Naive thymus-derived CD4-positive, alpha-beta T cell (primary cell): ENCODE measurements at regions not wholly inside any gene's neighbourhood (a gene's known extent, or its start where the extent isn't known, plus 50 kb on each side); places are given as distances from the start of the nearest gene placed in this dataset.

ENCODE experiments used
- ATAC-seq: fragments of 150-1000 bp; cut with Tn5 transposase; 2 replicates; pipeline ENCODE4 v1.10.0; 2021; ENCODE audit warnings: mild to moderate bottlenecking, moderate library complexity
- CTCF ChIA-PET: fragments of 350-600 bp; sonication (Branson Sonifier 250); formaldehyde crosslinking; loops from one replicate; lab custom pipeline; 2021; ENCODE audit warnings: antibody characterized with exemption; lab: Charles Lee
- POLR2A ChIA-PET: fragments of 350-600 bp; sonication (Branson Sonifier 250); formaldehyde crosslinking; loops from one replicate; lab custom pipeline; 2021; ENCODE audit warnings: antibody characterized with exemption, inconsistent platforms; lab: Charles Lee
- DNase-seq, 9 donors: peaks; one replicate each; pipeline versions ENCODE4 v3.0.0 to v3.0.0-alpha.2; 2020 to 2022; ENCODE audit warnings: mixed read lengths in 1 of 9
- H3K27ac ChIP-seq: one replicate; pipeline ENCODE4 v1.7.0; 2013; ENCODE audit warnings: mild to moderate bottlenecking, low read depth, low read length, moderate library complexity
- H3K27me3 ChIP-seq, 2 donors: one replicate each; pipeline ENCODE4 v1.7.0; 2013; ENCODE audit warnings: low read length in 2 of 2, mild to moderate bottlenecking in 2 of 2, moderate library complexity in 2 of 2; ENCODE audit not compliant: control insufficient read depth in 2 of 2, insufficient read depth in 2 of 2
- H3K36me3 ChIP-seq, 3 experiments: 1 replicate in 2 of 3; 2 replicates in 1 of 3; pipeline ENCODE4 v1.7.0; 2013; ENCODE audit warnings: low read length in 3 of 3, mild to moderate bottlenecking in 3 of 3, moderate library complexity in 1 of 3; ENCODE audit not compliant: insufficient read depth in 3 of 3, control insufficient read depth in 2 of 3
- H3K4me1 ChIP-seq, 2 donors: one replicate each; pipeline ENCODE4 v1.7.0; 2013; ENCODE audit warnings: low read length in 2 of 2, mild to moderate bottlenecking in 2 of 2, moderate library complexity in 1 of 2; ENCODE audit not compliant: control insufficient read depth in 2 of 2, insufficient read depth in 2 of 2
- H3K4me3 ChIP-seq: 2 replicates; pipeline ENCODE4 v1.7.0; 2013; ENCODE audit warnings: mild to moderate bottlenecking, low read length
- H3K9me3 ChIP-seq, 3 experiments: 1 replicate in 2 of 3; 2 replicates in 1 of 3; pipeline ENCODE4 v1.7.0; 2013; ENCODE audit warnings: low read length in 3 of 3; ENCODE audit not compliant: control insufficient read depth in 2 of 3
- H3K27ac Mint-ChIP-seq, 9 donors: one replicate each; pipeline ENCODE4 v1.8.0; 2020 to 2022; ENCODE audit warnings: mixed read lengths in 9 of 9, mild to moderate bottlenecking in 8 of 9, moderate library complexity in 5 of 9, inconsistent platforms in 2 of 9
- H3K27me3 Mint-ChIP-seq, 5 donors: one replicate each; pipeline ENCODE4 v1.8.0; 2021 to 2022; ENCODE audit warnings: mixed read lengths in 5 of 5, mild to moderate bottlenecking in 1 of 5
- H3K36me3 Mint-ChIP-seq, 5 donors: one replicate each; pipeline ENCODE4 v1.8.0; 2020 to 2022; ENCODE audit warnings: mixed read lengths in 5 of 5, mild to moderate bottlenecking in 3 of 5, inconsistent platforms in 1 of 5
- H3K4me1 Mint-ChIP-seq, 7 donors: one replicate each; pipeline ENCODE4 v1.8.0; 2020 to 2022; ENCODE audit warnings: mixed read lengths in 7 of 7, mild to moderate bottlenecking in 3 of 7, inconsistent platforms in 1 of 7
- H3K4me3 Mint-ChIP-seq, 10 donors: one replicate each; pipeline ENCODE4 v1.8.0; 2020 to 2022; ENCODE audit warnings: mild to moderate bottlenecking in 10 of 10, mixed read lengths in 10 of 10, moderate library complexity in 6 of 10, inconsistent platforms in 2 of 10
- H3K9me3 Mint-ChIP-seq, 11 donors: one replicate each; pipeline ENCODE4 v1.8.0; 2020 to 2022; ENCODE audit warnings: mixed read lengths in 11 of 11, mild to moderate bottlenecking in 4 of 11, inconsistent platforms in 1 of 11, moderate library complexity in 1 of 11
- intact Hi-C, 2 donors: fragments of 100-400 bp; cut with micrococcal nuclease; formaldehyde crosslinking; loops; one replicate each; pipeline ENCODE4 v1.15.1; 2023

GRCh38 chr2:15874854-15875804 lies 65.2 kb upstream of the MYCN start:
- Mint-ChIP-seq H3K4me3 (no peak overlapping the region), H3K4me1 (no peaks in the 10 kb centered on the region), H3K27me3 (peaks cover 0 to 26% (median 6%) of the 10 kb centered on the region in 5 donors), H3K9me3 (peaks cover 0 to 20% (median 7%) of the 10 kb centered on the region in 11 donors), H3K27ac (no peak overlapping the region), H3K36me3 (peaks cover 0 to 5% (median 0%) of the 10 kb centered on the region in 5 donors)
- no peak for DNase-seq
- H3K36me3 ChIP-seq = no peaks in the 10 kb centered on the region
- ChIA-PET CTCF (interaction anchor here (0.6 kb wide), 1 partner anchor 9 kb away, joined by 3 read pairs; no protein-coding TSS in a partner anchor), POLR2A (no interaction called here)
- H3K27ac ChIP-seq = no peak overlapping the region
- H3K4me3 ChIP-seq = no peak overlapping the region
- no peak for ATAC-seq
- no peaks in the 10 kb centered on the region for H3K4me1 ChIP-seq
- no peaks in the 10 kb centered on the region for H3K27me3 ChIP-seq
- H3K9me3 ChIP-seq = no peaks in the 10 kb centered on the region
- intact Hi-C loops = no loop called here

DNA sequence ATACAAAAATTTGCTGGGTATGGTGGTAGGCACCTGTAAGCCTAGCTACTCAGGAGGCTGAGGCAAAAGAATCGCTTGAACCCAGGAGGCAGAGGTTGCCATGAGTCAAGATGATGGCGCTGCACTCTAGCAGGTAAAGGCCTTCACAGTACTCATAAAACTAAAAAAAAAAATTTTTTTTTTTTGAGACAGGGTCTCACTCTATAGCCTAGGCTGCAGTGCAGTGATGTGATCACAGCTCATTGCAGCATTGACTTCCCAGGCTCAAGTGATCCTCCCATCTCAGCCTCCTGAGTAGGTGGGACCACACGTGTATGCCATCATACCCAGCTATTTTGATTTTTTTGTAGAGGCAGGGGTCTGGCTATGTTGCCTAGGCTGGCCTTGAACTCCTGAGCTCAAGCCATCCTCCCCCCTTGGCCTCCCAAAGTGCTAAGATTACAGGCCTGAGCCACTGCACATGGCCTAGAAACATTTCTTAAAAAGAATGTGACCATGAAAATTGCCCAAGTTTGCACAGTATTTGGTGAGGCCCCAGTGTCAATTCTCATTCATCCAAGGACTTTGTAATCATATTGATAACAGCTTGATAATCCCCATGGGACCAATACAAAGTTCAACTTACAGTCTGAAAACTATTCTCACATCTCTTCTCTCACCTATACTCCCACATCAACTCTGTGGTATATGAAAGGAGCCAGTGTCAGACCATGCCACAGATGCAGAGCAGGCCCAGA lies 64.2 kb upstream of the MYCN start:
- ChIA-PET CTCF (no interaction called here), POLR2A (no interaction called here)
- Histone ChIP-seq H3K4me1 (no peaks in the 10 kb centered on the region), H3K9me3 (no peaks in the 10 kb centered on the region), H3K36me3 (no peaks in the 10 kb centered on the region), H3K27ac (no peak overlapping the region), H3K27me3 (no peaks in the 10 kb centered on the region), H3K4me3 (no peak overlapping the region)
- ATAC-seq (no peak), DNase-seq (no peak)
- intact Hi-C loops = no loop called here
- Mint-ChIP-seq H3K27me3 (peaks cover 0 to 24% (median 6%) of the 10 kb centered on the region in 5 donors), H3K27ac (no peak overlapping the region), H3K36me3 (peaks cover 0 to 5% (median 0%) of the 10 kb centered on the region in 5 donors), H3K4me1 (no peaks in the 10 kb centered on the region), H3K9me3 (peaks cover 4 to 20% (median 7%) of the 10 kb centered on the region in 11 donors), H3K4me3 (no peak overlapping the region)

DNA sequence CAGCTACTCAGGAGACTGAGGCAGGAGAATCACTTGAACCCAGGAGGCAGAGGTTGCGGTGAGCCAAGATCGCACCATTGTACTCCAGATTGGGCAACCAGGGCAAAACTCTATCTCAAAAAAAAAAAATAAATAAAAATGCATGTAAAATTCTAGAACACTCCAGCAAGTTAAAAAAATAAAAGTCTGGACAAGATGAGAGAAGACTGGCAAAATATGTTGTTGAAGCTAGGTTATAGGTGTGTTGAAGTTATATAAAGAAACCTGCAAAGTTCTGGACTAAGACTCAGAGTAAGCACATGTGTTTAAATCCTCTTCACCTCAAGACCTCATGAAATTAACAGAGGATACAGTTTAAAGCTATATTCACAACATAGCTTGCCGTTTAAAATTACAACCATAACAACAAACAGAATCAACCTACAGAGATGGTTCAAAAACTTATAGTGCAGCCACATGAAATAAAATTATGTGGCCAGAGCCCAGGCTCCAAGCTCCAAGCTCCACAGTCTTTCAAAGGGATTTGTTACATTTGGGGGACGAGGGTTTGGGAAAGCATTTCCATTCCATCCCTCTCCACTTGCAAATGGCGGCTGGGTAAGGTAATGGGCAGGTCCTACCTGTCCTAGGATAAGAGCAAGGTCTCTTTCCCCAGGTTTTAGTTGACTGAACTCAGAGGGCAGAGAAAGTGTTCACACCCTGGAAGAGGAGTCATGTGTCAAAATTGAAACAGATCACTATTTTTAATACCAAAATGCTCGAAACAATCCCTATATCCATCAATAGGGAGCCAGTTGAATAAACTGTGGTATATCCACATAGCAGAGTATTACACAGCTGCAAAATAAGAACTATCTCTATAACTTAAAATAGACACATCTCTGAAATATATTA lies 59.9 kb upstream of the MYCN start:
- H3K4me3 ChIP-seq = no peak overlapping the region
- no peaks in the 10 kb centered on the region for H3K4me1 Mint-ChIP-seq
- H3K4me1 ChIP-seq = no peaks in the 10 kb centered on the region
- no peaks in the 10 kb centered on the region for H3K27me3 ChIP-seq
- peaks cover 0 to 5% (median 0%) of the 10 kb centered on the region in 5 donors for H3K36me3 Mint-ChIP-seq
- no peak for ATAC-seq
- ChIA-PET CTCF (no interaction called here), POLR2A (no interaction called here)
- H3K4me3 Mint-ChIP-seq = no peak overlapping the region
- no peak overlapping the region for H3K27ac Mint-ChIP-seq
- peaks cover 0 to 7% (median 0%) of the 10 kb centered on the region in 5 donors for H3K27me3 Mint-ChIP-seq
- no peaks in the 10 kb centered on the region for H3K36me3 ChIP-seq
- no peaks in the 10 kb centered on the region for H3K9me3 ChIP-seq
- intact Hi-C loops = no loop called here
- no peak overlapping the region for H3K27ac ChIP-seq
- peaks cover 2 to 12% (median 6%) of the 10 kb centered on the region in 11 donors for H3K9me3 Mint-ChIP-seq
- DNase-seq = no peak

- peaks cover 0 to 5% (median 0%) of the 10 kb centered on the region in 5 donors for H3K36me3 Mint-ChIP-seq
- H3K4me1 Mint-ChIP-seq = no peaks in the 10 kb centered on the region
- no peak for ATAC-seq
- H3K27ac Mint-ChIP-seq = no peak overlapping the region
- Histone ChIP-seq H3K9me3 (no peaks in the 10 kb centered on the region), H3K27me3 (no peaks in the 10 kb centered on the region), H3K27ac (no peak overlapping the region), H3K4me3 (no peak overlapping the region), H3K4me1 (no peaks in the 10 kb centered on the region), H3K36me3 (no peaks in the 10 kb centered on the region)
- intact Hi-C loops = no loop called here
- no peak for DNase-seq
- H3K4me3 Mint-ChIP-seq = no peak overlapping the region
- CTCF ChIA-PET = no interaction called here
- peaks cover 2 to 12% (median 6%) of the 10 kb centered on the region in 11 donors for H3K9me3 Mint-ChIP-seq
- POLR2A ChIA-PET = no interaction called here
- H3K27me3 Mint-ChIP-seq = peaks cover 0 to 7% (median 0%) of the 10 kb centered on the region in 5 donors
These were observed 59.3 kb upstream of the MYCN start for GRCh38 chr2:15881120-15881433.

DNA sequence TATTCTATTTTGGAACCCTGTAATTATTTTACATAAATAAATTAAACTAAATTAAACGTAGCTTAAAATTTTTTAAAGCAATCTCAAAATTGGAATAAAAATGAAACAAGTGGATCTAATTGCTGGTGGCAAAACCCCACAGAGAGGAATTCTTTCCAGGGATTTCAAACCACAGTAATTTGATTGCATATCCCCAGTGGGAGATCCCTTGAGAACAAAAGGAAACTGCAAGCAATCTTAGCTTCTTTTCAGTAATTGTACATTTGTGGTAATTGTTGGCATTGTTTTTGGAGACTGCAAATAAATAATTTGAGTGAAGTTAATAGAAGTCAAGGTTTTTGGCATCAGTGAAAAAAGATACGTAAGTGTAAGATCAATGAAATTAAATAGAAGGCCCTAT lies 58.7 kb upstream of the MYCN start:
- Histone ChIP-seq H3K27me3 (no peaks in the 10 kb centered on the region), H3K27ac (no peak overlapping the region), H3K4me1 (no peaks in the 10 kb centered on the region), H3K36me3 (no peaks in the 10 kb centered on the region), H3K9me3 (no peaks in the 10 kb centered on the region), H3K4me3 (no peak overlapping the region)
- POLR2A ChIA-PET = no interaction called here
- Mint-ChIP-seq H3K4me3 (no peak overlapping the region), H3K27ac (no peak overlapping the region), H3K9me3 (peaks cover 0 to 10% (median 4%) of the 10 kb centered on the region in 11 donors), H3K36me3 (peaks cover 0 to 3% (median 0%) of the 10 kb centered on the region in 5 donors), H3K4me1 (no peaks in the 10 kb centered on the region), H3K27me3 (peaks cover 0 to 3% (median 0%) of the 10 kb centered on the region in 5 donors)
- CTCF ChIA-PET = no interaction called here
- DNase-seq (no peak), ATAC-seq (no peak)
- intact Hi-C loops = no loop called here

GRCh38 chr2:15882761-15883497 lies 57.4 kb upstream of the MYCN start:
- no peak for ATAC-seq
- H3K9me3 Mint-ChIP-seq = peaks cover 0 to 5% (median 0%) of the 10 kb centered on the region in 11 donors
- Histone ChIP-seq H3K36me3 (no peaks in the 10 kb centered on the region), H3K4me1 (no peaks in the 10 kb centered on the region), H3K27me3 (no peaks in the 10 kb centered on the region), H3K27ac (no peak overlapping the region), H3K4me3 (no peak overlapping the region), H3K9me3 (no peaks in the 10 kb centered on the region)
- no peak overlapping the region for H3K4me3 Mint-ChIP-seq
- no peak for DNase-seq
- intact Hi-C loops = no loop called here
- POLR2A ChIA-PET = no interaction called here
- no peak overlapping the region for H3K27ac Mint-ChIP-seq
- CTCF ChIA-PET = no interaction called here
- H3K4me1 Mint-ChIP-seq = no peaks in the 10 kb centered on the region
- no peaks in the 10 kb centered on the region for H3K36me3 Mint-ChIP-seq
- no peaks in the 10 kb centered on the region for H3K27me3 Mint-ChIP-seq
